Spleen (tissue), 11 donors: ENCODE measurements at regions not wholly inside any gene's neighbourhood (a gene's known extent, or its start where the extent isn't known, plus 50 kb on each side); places are given as distances from the start of the nearest gene placed in this dataset.

ENCODE experiments used
- DNase-seq: peaks from one replicate; pipeline ENCODE4 v3.0.0-alpha.2; 2020
- H3K27ac ChIP-seq, 8 donors: fragments of 200-600 bp; sonication (generic) in 7 of 8; 1 replicate in 4 of 8; 2 replicates in 4 of 8; pipeline versions ENCODE4 v1.5.0 to v1.8.0; 2016 to 2021; ENCODE audit warnings: inconsistent platforms in 4 of 8, mild to moderate bottlenecking in 4 of 8, moderate library complexity in 1 of 8
- H3K27me3 ChIP-seq, 7 donors: fragments of 200-600 bp; sonication (generic) in 6 of 7; replicated peaks in 1 of 7; 1 replicate in 4 of 7; 2 replicates in 3 of 7; pipeline versions ENCODE4 v1.5.0 to v1.8.0; 2016 to 2021; ENCODE audit warnings: inconsistent platforms in 3 of 7, mild to moderate bottlenecking in 1 of 7
- H3K36me3 ChIP-seq, 6 donors: fragments of 200-600 bp; sonication (generic) in 5 of 6; 1 replicate in 4 of 6; 2 replicates in 2 of 6; pipeline versions ENCODE4 v1.5.0 to v1.8.0; 2016 to 2021; ENCODE audit warnings: inconsistent platforms in 2 of 6
- H3K4me1 ChIP-seq, 6 donors: fragments of 200-600 bp; sonication (generic) in 5 of 6; 1 replicate in 3 of 6; 2 replicates in 3 of 6; pipeline versions ENCODE4 v1.5.0 to v1.8.0; 2016 to 2021; ENCODE audit warnings: inconsistent platforms in 3 of 6
- H3K4me3 ChIP-seq, 8 donors: fragments of 200-600 bp; sonication (generic) in 7 of 8; 1 replicate in 4 of 8; 2 replicates in 4 of 8; pipeline versions ENCODE4 v1.5.0 to v1.8.0; 2016 to 2021; ENCODE audit warnings: inconsistent platforms in 4 of 8, mild to moderate bottlenecking in 4 of 8, moderate library complexity in 2 of 8
- H3K9me3 ChIP-seq, 8 donors: fragments of 200-600 bp; sonication (generic) in 7 of 8; 1 replicate in 4 of 8; 2 replicates in 4 of 8; pipeline versions ENCODE4 v1.5.0 to v1.8.0; 2016 to 2021; ENCODE audit warnings: inconsistent platforms in 4 of 8
- POLR2A ChIP-seq, 3 donors: fragments of 450-650 bp; IDR thresholded peaks; one replicate each; pipeline ENCODE4 v1.5.1; 2017; ENCODE audit warnings: antibody characterized with exemption in 3 of 3, mild to moderate bottlenecking in 1 of 3
- POLR2AphosphoS5 ChIP-seq, 3 donors: sonication (generic); formaldehyde crosslinking; IDR thresholded peaks; one replicate each; pipeline ENCODE4 v1.5.1; 2017; ENCODE audit warnings: antibody characterized with exemption in 3 of 3
- WGBS, 5 donors: extraction: QIAGEN DNeasy Blood & Tissue Kit in 3 of 5; methylation state at CpG; one replicate each; pipeline versions ENCODE4 v1.1.5 to v1.1.7; 2013 to 2018; 5-methylcytosine and 5-hydroxymethylcytosine counted together
- intact Hi-C: fragments of 100-400 bp; cut with DNase I; formaldehyde crosslinking; loops from one replicate; pipeline ENCODE4 v1.15.0; 2023; ENCODE audit warnings: low total_unique reads
- TF ChIP-seq, protein P1 (sequence below), 11 experiments: fragments of 200-600 bp in 7 of 11; fragments of 450-650 bp in 4 of 11; sonication (generic) in 4 of 11; IDR thresholded peaks in 8 of 11; conservative IDR thresholded peaks in 3 of 11; 1 replicate in 7 of 11; 2 replicates in 4 of 11; pipeline versions ENCODE4 v1.4.0 to v1.8.0; 2016 to 2021; ENCODE audit warnings: antibody characterized with exemption in 11 of 11, inconsistent platforms in 4 of 11, mild to moderate bottlenecking in 1 of 11
- donor health status: healthy with polysubstance abuse.
- donor health status: DM: no; HTN: no; CAD: no; lungs with moderate emphysema.
- donor health status: DM: no; HTN: no; CAD: no.
- donor health status: Bipolar disorder and iron deficiency.
- donor health status: healthy.
- donor health status: DM: no; HTN: no; CAD: no.
- donor health status: DM: yes; HTN: yes; CAD: no.

DNA sequence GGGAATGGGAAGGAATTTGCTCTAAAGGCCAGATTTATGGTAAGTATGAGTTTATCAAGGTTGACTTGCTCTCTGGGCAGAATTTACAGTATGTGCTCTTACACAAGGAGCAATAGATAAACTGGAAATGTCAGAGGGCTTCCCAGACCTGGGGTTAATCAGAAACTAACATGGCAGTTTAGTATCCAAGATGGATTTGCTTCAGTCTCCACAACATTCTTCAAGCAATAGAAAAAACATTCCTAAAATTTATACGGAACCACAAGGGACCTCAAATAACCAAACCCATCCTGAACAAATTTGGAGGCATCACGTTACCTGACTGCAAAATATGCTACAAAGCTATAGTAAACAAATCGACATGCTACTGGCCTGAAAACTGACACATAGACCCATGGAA lies 606.7 kb upstream of the CHRM3 start:
- intact Hi-C loops: no loop called here
- Histone ChIP-seq H3K27ac (no peak overlapping the region), H3K9me3 (peaks cover 0 to 7% (median 0%) of the 10 kb centered on the region in 8 donors), H3K27me3 (no peaks in the 10 kb centered on the region), H3K4me3 (no peak overlapping the region), H3K4me1 (no peaks in the 10 kb centered on the region), H3K36me3 (no peaks in the 10 kb centered on the region)
- no peak for DNase-seq
- WGBS, 5 donors: 72 to 87% (median 79%) methylated on average over 3 of the region's 3 CpGs
- no peak for TF ChIP-seq POLR2AphosphoS5 (IDR thresholded peaks at IDR 0.05)
- TF ChIP-seq, protein P1, sequence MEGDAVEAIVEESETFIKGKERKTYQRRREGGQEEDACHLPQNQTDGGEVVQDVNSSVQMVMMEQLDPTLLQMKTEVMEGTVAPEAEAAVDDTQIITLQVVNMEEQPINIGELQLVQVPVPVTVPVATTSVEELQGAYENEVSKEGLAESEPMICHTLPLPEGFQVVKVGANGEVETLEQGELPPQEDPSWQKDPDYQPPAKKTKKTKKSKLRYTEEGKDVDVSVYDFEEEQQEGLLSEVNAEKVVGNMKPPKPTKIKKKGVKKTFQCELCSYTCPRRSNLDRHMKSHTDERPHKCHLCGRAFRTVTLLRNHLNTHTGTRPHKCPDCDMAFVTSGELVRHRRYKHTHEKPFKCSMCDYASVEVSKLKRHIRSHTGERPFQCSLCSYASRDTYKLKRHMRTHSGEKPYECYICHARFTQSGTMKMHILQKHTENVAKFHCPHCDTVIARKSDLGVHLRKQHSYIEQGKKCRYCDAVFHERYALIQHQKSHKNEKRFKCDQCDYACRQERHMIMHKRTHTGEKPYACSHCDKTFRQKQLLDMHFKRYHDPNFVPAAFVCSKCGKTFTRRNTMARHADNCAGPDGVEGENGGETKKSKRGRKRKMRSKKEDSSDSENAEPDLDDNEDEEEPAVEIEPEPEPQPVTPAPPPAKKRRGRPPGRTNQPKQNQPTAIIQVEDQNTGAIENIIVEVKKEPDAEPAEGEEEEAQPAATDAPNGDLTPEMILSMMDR (IDR thresholded peaks at IDR 0.05 in 8 of 11, conservative IDR thresholded peaks at IDR 0.05 in 3 of 11): no peak

DNA sequence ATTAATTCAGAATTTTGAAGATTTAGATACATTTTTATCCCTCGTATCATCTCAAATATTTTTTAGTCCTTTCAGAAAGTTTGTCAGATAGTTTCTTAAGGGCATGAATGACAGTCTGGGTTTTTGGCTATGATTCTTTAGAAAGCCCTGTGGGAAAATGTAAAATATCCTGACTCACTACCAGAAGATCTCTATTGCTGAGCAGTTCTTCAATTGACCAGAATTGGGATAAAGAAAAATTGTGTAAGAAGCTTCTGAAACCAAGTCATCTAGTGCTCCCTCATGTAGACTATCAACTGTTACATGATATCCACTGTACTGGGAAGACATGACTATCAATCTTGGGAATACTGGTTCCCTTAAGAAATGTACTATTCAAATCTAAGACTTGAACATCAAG lies 608.3 kb upstream of the CHRM3 start:
- 91 to 100% (median 93%) methylated on average over 1 of the region's 1 CpG for WGBS, 5 donors
- Histone ChIP-seq H3K27ac (no peak overlapping the region), H3K27me3 (no peaks in the 10 kb centered on the region), H3K36me3 (no peaks in the 10 kb centered on the region), H3K4me1 (no peaks in the 10 kb centered on the region), H3K4me3 (no peak overlapping the region), H3K9me3 (peaks cover 0 to 7% (median 0%) of the 10 kb centered on the region in 8 donors)
- intact Hi-C loops: no loop called here
- no peak for DNase-seq
- TF ChIP-seq POLR2A (IDR thresholded peaks at IDR 0.05) (no peak), POLR2AphosphoS5 (IDR thresholded peaks at IDR 0.05) (no peak)
- TF ChIP-seq, protein P1 (IDR thresholded peaks at IDR 0.05 in 8 of 11, conservative IDR thresholded peaks at IDR 0.05 in 3 of 11): no peak

DNA sequence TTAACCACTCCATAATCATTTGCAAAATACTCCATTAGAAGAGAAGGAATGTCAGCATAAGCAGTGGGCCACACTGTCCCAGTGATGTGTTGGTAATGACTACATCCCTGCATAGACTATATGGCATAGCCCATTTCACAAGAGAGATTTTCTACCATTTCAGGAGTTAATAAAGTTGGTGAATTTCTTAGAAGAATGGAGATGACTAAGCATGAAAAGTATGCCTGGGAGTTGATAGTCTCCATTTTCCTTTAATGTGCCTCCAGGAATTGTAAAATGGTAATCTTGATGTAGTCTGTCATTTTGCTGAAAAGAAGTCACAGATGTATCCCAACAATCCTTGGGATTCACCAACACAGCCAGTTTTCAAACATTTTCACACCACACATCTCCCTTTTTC lies 608.8 kb upstream of the CHRM3 start:
- H3K4me1 ChIP-seq: no peaks in the 10 kb centered on the region
- H3K36me3 ChIP-seq: no peaks in the 10 kb centered on the region
- TF ChIP-seq, protein P1 (IDR thresholded peaks at IDR 0.05 in 8 of 11, conservative IDR thresholded peaks at IDR 0.05 in 3 of 11): no peak
- no peaks in the 10 kb centered on the region for H3K27me3 ChIP-seq
- no peak overlapping the region for H3K4me3 ChIP-seq
- H3K27ac ChIP-seq: no peak overlapping the region
- intact Hi-C loops: no loop called here
- peaks cover 0 to 7% (median 0%) of the 10 kb centered on the region in 8 donors for H3K9me3 ChIP-seq
- no peak for DNase-seq

DNA sequence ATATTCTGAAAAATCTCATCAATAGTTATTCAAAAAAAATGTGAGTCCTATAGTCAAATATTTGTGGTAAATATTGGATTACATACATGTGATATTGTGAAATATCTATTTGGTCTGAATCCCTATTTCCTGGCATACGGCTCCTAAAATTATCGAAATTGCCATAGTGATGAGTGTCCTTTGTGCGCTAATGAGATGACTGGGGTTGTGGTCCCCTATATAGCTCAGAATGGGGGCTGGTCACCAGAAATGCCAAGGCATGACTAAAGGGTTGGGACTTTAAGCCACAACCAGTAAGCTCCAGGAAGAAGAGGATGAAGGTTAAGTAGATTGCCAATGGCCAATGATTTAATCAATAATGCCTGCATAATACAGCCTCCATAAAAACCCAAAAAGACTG lies 610.2 kb upstream of the CHRM3 start:
- Histone ChIP-seq H3K9me3 (peaks cover 0 to 7% (median 0%) of the 10 kb centered on the region in 8 donors), H3K4me3 (no peak overlapping the region), H3K4me1 (no peaks in the 10 kb centered on the region), H3K27me3 (no peaks in the 10 kb centered on the region), H3K27ac (no peak overlapping the region), H3K36me3 (no peaks in the 10 kb centered on the region)
- DNase-seq: no peak
- TF ChIP-seq POLR2AphosphoS5 (IDR thresholded peaks at IDR 0.05) (no peak), POLR2A (IDR thresholded peaks at IDR 0.05) (no peak)
- TF ChIP-seq, protein P1 (IDR thresholded peaks at IDR 0.05 in 8 of 11, conservative IDR thresholded peaks at IDR 0.05 in 3 of 11): no peak
- 91 to 94% (median 91%) methylated on average over 3 of the region's 3 CpGs for WGBS, 5 donors
- intact Hi-C loops: no loop called here
